ENCODE measurements at regions not wholly inside any gene's neighbourhood (a gene's known extent, or its start where the extent isn't known, plus 50 kb on each side); places are given as distances from the start of the nearest gene placed in this dataset.
"Not testable (repeated sequence)": the region's sequence is repeated elsewhere in the genome, so short reads cannot be mapped to it uniquely, and the experiment has no call there.

GRCh38 chr13:63337921-63338320 lies 1922.3 kb upstream of the PCDH20 start:
- no peak for DNase-seq

GRCh38 chr13:63337041-63337440 lies 1921.4 kb upstream of the PCDH20 start:
- DNase-seq, result no peak

- DNase-seq, result no peak
Measured at GRCh38 chr13:63336549-63336948, 1920.9 kb upstream of the PCDH20 start.

GRCh38 chr13:63327584-63327983 lies 1911.9 kb upstream of the PCDH20 start:
- DNase-seq, result no peak

GRCh38 chr13:63323441-63323840 lies 1907.8 kb upstream of the PCDH20 start:
- no peak for DNase-seq

GRCh38 chr13:63311587-63311986 lies 1895.9 kb upstream of the PCDH20 start:
- DNase-seq, result no peak

GRCh38 chr13:63308549-63309165 lies 1893.0 kb upstream of the PCDH20 start:
- no peak for DNase-seq

- no peak for DNase-seq
Measured at GRCh38 chr13:63307228-63307627, 1891.6 kb upstream of the PCDH20 start.

GRCh38 chr13:63305641-63306133 lies 1890.0 kb upstream of the PCDH20 start:
- no peak for DNase-seq

GRCh38 chr13:63304497-63304896 lies 1888.8 kb upstream of the PCDH20 start:
- DNase-seq, result no peak

- no peak for DNase-seq
Measured at GRCh38 chr13:63299866-63300394, 1884.3 kb upstream of the PCDH20 start.

- no peak for DNase-seq
Measured at GRCh38 chr13:63297163-63297562, 1881.5 kb upstream of the PCDH20 start.

- DNase-seq, result no peak
Measured at GRCh38 chr13:63291701-63292100, 1876.1 kb upstream of the PCDH20 start.

GRCh38 chr13:63288576-63288975 lies 1872.9 kb upstream of the PCDH20 start:
- no peak for DNase-seq

GRCh38 chr13:63287926-63288325 lies 1872.3 kb upstream of the PCDH20 start:
- no peak for DNase-seq

GRCh38 chr13:63285426-63285825 lies 1869.8 kb upstream of the PCDH20 start:
- DNase-seq, result no peak

GRCh38 chr13:63279136-63279535 lies 1863.5 kb upstream of the PCDH20 start:
- DNase-seq, result no peak

- DNase-seq, result no peak
Measured at GRCh38 chr13:63274772-63275171, 1859.1 kb upstream of the PCDH20 start.

GRCh38 chr13:63249411-63250187 lies 1834.0 kb upstream of the PCDH20 start:
- DNase-seq, result no peak

GRCh38 chr13:63236667-63237396 lies 1821.2 kb upstream of the PCDH20 start:
- not testable (repeated sequence) for DNase-seq

GRCh38 chr13:63218596-63218995 lies 1802.9 kb upstream of the PCDH20 start:
- not testable (repeated sequence) for DNase-seq

- DNase-seq, result no peak
Measured at GRCh38 chr13:63209330-63210017, 1793.8 kb upstream of the PCDH20 start.

- no peak for DNase-seq
Measured at GRCh38 chr13:63208826-63209225, 1793.2 kb upstream of the PCDH20 start.

Measured in bone marrow (tissue), 2 donors.